Keratinocyte (primary cell): ENCODE measurements at regions not wholly inside any gene's neighbourhood (a gene's known extent, or its start where the extent isn't known, plus 50 kb on each side); places are given as distances from the start of the nearest gene placed in this dataset.

ENCODE experiments used
- CTCF ChIP-seq, 3 experiments: IDR thresholded peaks in 1 of 3; conservative IDR thresholded peaks in 1 of 3; optimal IDR thresholded peaks in 1 of 3; 2 replicates in 2 of 3; 3 replicates in 1 of 3; pipeline versions ENCODE3 to v1.5.1; 2011; ENCODE audit warnings: low read length in 3 of 3, mild to moderate bottlenecking in 3 of 3, moderate library complexity in 2 of 3, control low read depth in 1 of 3, inconsistent platforms in 1 of 3; ENCODE audit not compliant: insufficient read depth in 2 of 3; ENCODE audit errors: extremely low read depth in 1 of 3
- EZH2 ChIP-seq: IDR thresholded peaks from one replicate; pipeline ENCODE4 v1.6.1; 2012; ENCODE audit warnings: inconsistent platforms, mild to moderate bottlenecking, low read length, moderate library complexity

DNA sequence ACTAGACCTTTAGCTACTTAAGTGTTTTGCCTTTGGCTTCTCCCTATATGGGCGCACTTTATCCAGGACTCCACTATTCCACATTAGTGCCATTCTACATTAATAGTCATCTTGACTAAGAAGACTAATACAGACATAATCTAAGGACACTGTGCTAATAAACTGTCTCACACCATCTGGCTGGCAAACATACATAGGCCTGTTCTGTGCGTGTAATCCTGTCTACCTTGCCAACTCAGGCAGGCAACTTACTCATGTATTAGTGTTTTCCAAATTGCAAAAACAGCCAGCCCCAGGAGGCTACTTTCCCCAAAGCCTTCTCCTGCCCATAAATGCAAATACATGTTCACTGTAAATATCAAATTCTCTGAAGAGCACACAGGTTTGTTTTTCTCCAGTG lies 587.3 kb downstream of the TMA16 start:
- TF ChIP-seq CTCF (optimal IDR thresholded peaks at IDR 0.05 in 1 of 3, IDR thresholded peaks at IDR 0.05 in 1 of 3, conservative IDR thresholded peaks at IDR 0.05 in 1 of 3; ENCODE audit: extremely low read depth in 1 of 3, insufficient read depth in 2 of 3, low read length in 3 of 3) (no peak), EZH2 (no peak)
